SK-N-SH treated with all-trans-retinoic acid at 6 μM for 48 hours (cell line): ENCODE measurements at regions not wholly inside any gene's neighbourhood (a gene's known extent, or its start where the extent isn't known, plus 50 kb on each side); places are given as distances from the start of the nearest gene placed in this dataset.

ENCODE experiments used
- ATAC-seq: fragments of 200-7000 bp; cut with Tn5 transposase; 3 replicates; pipeline ENCODE4 v1.9.1; 2020; ENCODE audit warnings: mild to moderate bottlenecking, moderate library complexity
- ARNTL ChIP-seq: fragments of 450-650 bp; formaldehyde crosslinking; IDR thresholded peaks from 2 replicates; pipeline ENCODE4 v1.5.0; 2020; ENCODE audit warnings: low read depth, mild to moderate bottlenecking, moderate library complexity, borderline replicate concordance
- BACH2 ChIP-seq: fragments of 250-450 bp; sonication (Bioruptor Pico); IDR thresholded peaks from 2 replicates; pipeline ENCODE4 v1.9.0; 2021; ENCODE audit warnings: mild to moderate bottlenecking, borderline replicate concordance
- CREB5 ChIP-seq: fragments of 250-450 bp; sonication (Bioruptor Pico); IDR thresholded peaks from 2 replicates; pipeline ENCODE4 v1.5.1; 2020; ENCODE audit warnings: low read depth, mild to moderate bottlenecking, moderate library complexity
- CSDC2 ChIP-seq: fragments of 250-450 bp; sonication (Bioruptor Pico); IDR thresholded peaks from 2 replicates; pipeline ENCODE4 v1.5.0; 2020; ENCODE audit warnings: mild to moderate bottlenecking, moderate library complexity
- CSRNP3 ChIP-seq: fragments of 250-450 bp; sonication (Bioruptor Pico); IDR thresholded peaks from 2 replicates; pipeline ENCODE4 v1.5.1; 2021; ENCODE audit warnings: mild to moderate bottlenecking, moderate library complexity
- ESRRG ChIP-seq: fragments of 250-450 bp; sonication (Bioruptor Pico); IDR thresholded peaks from 2 replicates; pipeline ENCODE4 v1.6.1; 2021; ENCODE audit warnings: mild to moderate bottlenecking
- GLIS3 ChIP-seq: fragments of 250-450 bp; sonication (Bioruptor Pico); IDR thresholded peaks from 2 replicates; pipeline ENCODE4 v1.5.0; 2020; ENCODE audit warnings: mild to moderate bottlenecking, moderate library complexity
- ISL1 ChIP-seq: fragments of 250-450 bp; sonication (Bioruptor Pico); IDR thresholded peaks from 2 replicates; pipeline ENCODE4 v2.1.2; 2022; ENCODE audit warnings: mild to moderate bottlenecking, moderate library complexity
- OSR1 ChIP-seq: fragments of 250-450 bp; sonication (Bioruptor Pico); IDR thresholded peaks from 2 replicates; pipeline ENCODE4 v1.8.0; 2022; ENCODE audit warnings: moderate library complexity, mild to moderate bottlenecking, inconsistent platforms
- PATZ1 ChIP-seq: fragments of 250-450 bp; sonication (Bioruptor Pico); IDR thresholded peaks from 2 replicates; pipeline ENCODE4 v1.8.0; 2020; ENCODE audit warnings: mild to moderate bottlenecking, moderate library complexity, borderline replicate concordance
- POU6F1 ChIP-seq: fragments of 250-450 bp; sonication (Bioruptor Pico); IDR thresholded peaks from 2 replicates; pipeline ENCODE4 v1.8.0; 2021; ENCODE audit warnings: low read depth, mild to moderate bottlenecking, moderate library complexity, borderline replicate concordance
- PPARA ChIP-seq: fragments of 250-450 bp; sonication (Bioruptor Pico); IDR thresholded peaks from 2 replicates; pipeline ENCODE4 v1.5.0; 2020; ENCODE audit warnings: mild to moderate bottlenecking, borderline replicate concordance
- RARB ChIP-seq: fragments of 250-450 bp; sonication (Bioruptor Pico); IDR thresholded peaks from 2 replicates; pipeline ENCODE4 v1.8.0; 2021; ENCODE audit warnings: mild to moderate bottlenecking, moderate library complexity
- SNAI2 ChIP-seq: fragments of 250-450 bp; sonication (Bioruptor Pico); IDR thresholded peaks from 2 replicates; pipeline ENCODE4 v1.5.0; 2020; ENCODE audit warnings: mild to moderate bottlenecking, moderate library complexity
- TCF4 ChIP-seq: fragments of 250-450 bp; sonication (Bioruptor Pico); IDR thresholded peaks from 2 replicates; pipeline ENCODE4 v1.8.0; 2021; ENCODE audit warnings: mild to moderate bottlenecking, moderate library complexity, borderline replicate concordance
- TOX ChIP-seq: fragments of 250-450 bp; sonication (Bioruptor Pico); IDR thresholded peaks from 2 replicates; pipeline ENCODE4 v1.8.0; 2021; ENCODE audit warnings: mild to moderate bottlenecking, moderate library complexity, borderline replicate concordance
- TSHZ2 ChIP-seq: fragments of 250-450 bp; sonication (Bioruptor Pico); IDR thresholded peaks from 2 replicates; pipeline ENCODE4 v1.5.0; 2020; ENCODE audit warnings: mild to moderate bottlenecking, moderate library complexity
- ZC3H10 ChIP-seq: fragments of 250-450 bp; sonication (Bioruptor Pico); IDR thresholded peaks from 2 replicates; pipeline ENCODE4 v1.5.1; 2021; ENCODE audit warnings: mild to moderate bottlenecking, moderate library complexity
- ZFP3 ChIP-seq: fragments of 250-450 bp; sonication (Bioruptor Pico); IDR thresholded peaks from 2 replicates; pipeline ENCODE4 v1.5.0; 2020; ENCODE audit warnings: mild to moderate bottlenecking, moderate library complexity
- ZFP30 ChIP-seq: fragments of 450-650 bp; formaldehyde crosslinking; IDR thresholded peaks from 2 replicates; pipeline ENCODE4 v1.5.0; 2022; ENCODE audit warnings: mild to moderate bottlenecking, moderate library complexity
- ZNF565 ChIP-seq: fragments of 450-650 bp; formaldehyde crosslinking; conservative IDR thresholded peaks from 2 replicates; pipeline ENCODE4 v1.5.0; 2020; ENCODE audit warnings: low read depth, mild to moderate bottlenecking, moderate library complexity
- ZNF70 ChIP-seq: fragments of 450-650 bp; formaldehyde crosslinking; IDR thresholded peaks from 2 replicates; pipeline ENCODE4 v1.5.0; 2020; ENCODE audit warnings: mild to moderate bottlenecking, moderate library complexity
- ZNF8 ChIP-seq: fragments of 450-650 bp; formaldehyde crosslinking; IDR thresholded peaks from 2 replicates; pipeline ENCODE4 v1.5.0; 2020; ENCODE audit warnings: mild to moderate bottlenecking, moderate library complexity

- no peak for TF ChIP-seq ZNF8
- TF ChIP-seq GLIS3 (CRISPR knock-in tag) = no peak
- no peak for TF ChIP-seq ESRRG (CRISPR knock-in tag)
- no peak for TF ChIP-seq TOX (CRISPR knock-in tag)
- no peak for TF ChIP-seq SNAI2 (CRISPR knock-in tag)
- TF ChIP-seq ZFP3 = no peak
- no peak for TF ChIP-seq PATZ1
- no peak for TF ChIP-seq ISL1 (CRISPR knock-in tag)
- TF ChIP-seq BACH2 (CRISPR knock-in tag) = no peak
- TF ChIP-seq POU6F1 (CRISPR knock-in tag) = no peak
- TF ChIP-seq ZFP30 (CRISPR knock-in tag) = no peak
- TF ChIP-seq ZC3H10 (CRISPR knock-in tag) = no peak
- no peak for TF ChIP-seq CSDC2 (CRISPR knock-in tag)
- no peak for TF ChIP-seq ARNTL (CRISPR knock-in tag)
- TF ChIP-seq ZNF565 (CRISPR knock-in tag) = no peak
- no peak for TF ChIP-seq TSHZ2 (CRISPR knock-in tag)
- no peak for TF ChIP-seq RARB (CRISPR knock-in tag)
- no peak for TF ChIP-seq PPARA (CRISPR knock-in tag)
- ATAC-seq = no peak
Observed at GRCh38 chr9:84613431-84613830, 56.1 kb upstream of the NTRK2 start.

GRCh38 chr9:84615544-84615943 lies 54.0 kb upstream of the NTRK2 start:
- no peak for TF ChIP-seq ESRRG (CRISPR knock-in tag)
- no peak for TF ChIP-seq CREB5 (CRISPR knock-in tag)
- no peak for TF ChIP-seq POU6F1 (CRISPR knock-in tag)
- no peak for TF ChIP-seq BACH2 (CRISPR knock-in tag)
- no peak for TF ChIP-seq PATZ1
- no peak for TF ChIP-seq ZFP30 (CRISPR knock-in tag)
- no peak for TF ChIP-seq CSRNP3 (CRISPR knock-in tag)
- no peak for TF ChIP-seq ZFP3
- no peak for TF ChIP-seq PPARA (CRISPR knock-in tag)
- TF ChIP-seq RARB (CRISPR knock-in tag) = no peak
- TF ChIP-seq ARNTL (CRISPR knock-in tag) = no peak
- TF ChIP-seq TCF4 (CRISPR knock-in tag) = no peak
- TF ChIP-seq CSDC2 (CRISPR knock-in tag) = no peak
- no peak for TF ChIP-seq ZNF70 (CRISPR knock-in tag)
- TF ChIP-seq OSR1 (CRISPR knock-in tag) = no peak
- no peak for TF ChIP-seq ZC3H10 (CRISPR knock-in tag)
- no peak for TF ChIP-seq TOX (CRISPR knock-in tag)
- no peak for TF ChIP-seq ZNF565 (CRISPR knock-in tag)
- TF ChIP-seq SNAI2 (CRISPR knock-in tag) = no peak
- TF ChIP-seq, all 23 proteins: peak for 0
- no peak for ATAC-seq
